GM23338 (cell line): ENCODE measurements at regions not wholly inside any gene's neighbourhood (a gene's known extent, or its start where the extent isn't known, plus 50 kb on each side); places are given as distances from the start of the nearest gene placed in this dataset.

ENCODE experiments used
- EZH2 ChIP-seq: fragments of 200-600 bp; sonication (generic); IDR thresholded peaks from one replicate; pipeline ENCODE4 v1.8.0; 2017; ENCODE audit warnings: antibody characterized with exemption, mild to moderate bottlenecking, low read depth; ENCODE audit not compliant: unreplicated experiment
- POLR2AphosphoS5 ChIP-seq: IDR thresholded peaks from 2 replicates; pipeline ENCODE4 v1.6.1; 2016; ENCODE audit warnings: antibody characterized with exemption, low read depth
- TF ChIP-seq, protein P1 (sequence below), 2 experiments: fragments of 200-600 bp in 1 of 2; sonication (generic) in 1 of 2; conservative IDR thresholded peaks; 2 replicates each; pipeline versions ENCODE4 v1.5.1 to v1.6.1; 2016 to 2017; ENCODE audit warnings: antibody characterized with exemption in 2 of 2, low read depth in 2 of 2, mild to moderate bottlenecking in 2 of 2, moderate library complexity in 1 of 2

- TF ChIP-seq, protein P1, sequence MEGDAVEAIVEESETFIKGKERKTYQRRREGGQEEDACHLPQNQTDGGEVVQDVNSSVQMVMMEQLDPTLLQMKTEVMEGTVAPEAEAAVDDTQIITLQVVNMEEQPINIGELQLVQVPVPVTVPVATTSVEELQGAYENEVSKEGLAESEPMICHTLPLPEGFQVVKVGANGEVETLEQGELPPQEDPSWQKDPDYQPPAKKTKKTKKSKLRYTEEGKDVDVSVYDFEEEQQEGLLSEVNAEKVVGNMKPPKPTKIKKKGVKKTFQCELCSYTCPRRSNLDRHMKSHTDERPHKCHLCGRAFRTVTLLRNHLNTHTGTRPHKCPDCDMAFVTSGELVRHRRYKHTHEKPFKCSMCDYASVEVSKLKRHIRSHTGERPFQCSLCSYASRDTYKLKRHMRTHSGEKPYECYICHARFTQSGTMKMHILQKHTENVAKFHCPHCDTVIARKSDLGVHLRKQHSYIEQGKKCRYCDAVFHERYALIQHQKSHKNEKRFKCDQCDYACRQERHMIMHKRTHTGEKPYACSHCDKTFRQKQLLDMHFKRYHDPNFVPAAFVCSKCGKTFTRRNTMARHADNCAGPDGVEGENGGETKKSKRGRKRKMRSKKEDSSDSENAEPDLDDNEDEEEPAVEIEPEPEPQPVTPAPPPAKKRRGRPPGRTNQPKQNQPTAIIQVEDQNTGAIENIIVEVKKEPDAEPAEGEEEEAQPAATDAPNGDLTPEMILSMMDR (conservative IDR thresholded peaks at IDR 0.05; ENCODE audit: low read depth in 2 of 2), result no peak
- TF ChIP-seq EZH2 (no peak), POLR2AphosphoS5 (no peak)
These were observed 2197.0 kb upstream of the RAG2 start for GRCh38 chr11:38795027-38795426.
